ENCODE measurements at regions not wholly inside any gene's neighbourhood (a gene's known extent, or its start where the extent isn't known, plus 50 kb on each side); places are given as distances from the start of the nearest gene placed in this dataset.

GRCh38 chr15:98231696-98232440, 271.4 kb downstream of the ARRDC4 start:
- peak; percentile 23 for DNase-seq
- no peaks in the 10 kb centered on the region for H3K9me3 ChIP-seq (ENCODE audit: low read depth)
- no peak overlapping the region for H3K9ac ChIP-seq
- no peaks in the 10 kb centered on the region for H4K20me1 ChIP-seq (ENCODE audit: insufficient read depth)
- H3F3A ChIP-seq (ENCODE audit: insufficient read depth), result no peaks in the 10 kb centered on the region
- H3K36me3 ChIP-seq (ENCODE audit: low read depth), result no peaks in the 10 kb centered on the region
- H3K9me2 ChIP-seq (ENCODE audit: insufficient read depth), result no peaks in the 10 kb centered on the region
- H3K4me2 ChIP-seq (ENCODE audit: unreplicated experiment), result no peak overlapping the region
- no peak overlapping the region for H3K27ac ChIP-seq
- in situ Hi-C loops (cut with MboI), result no loop called here
- H3K27me3 ChIP-seq (replicated peaks; ENCODE audit: insufficient read depth), result no peaks in the 10 kb centered on the region
- no peak overlapping the region for H2AFZ ChIP-seq
- no peaks in the 10 kb centered on the region for H3K4me1 ChIP-seq (ENCODE audit: insufficient read depth)
- TF ChIP-seq EZH2 (IDR thresholded peaks at IDR 0.05; ENCODE audit: insufficient read depth, poor library complexity, severe bottlenecking) (no peak), EZH2phosphoT487 (IDR thresholded peaks at IDR 0.05; ENCODE audit: insufficient read depth, low read depth) (no peak)
- no peaks in the 10 kb centered on the region for H3K79me2 ChIP-seq (ENCODE audit: insufficient read depth)
- no peak overlapping the region for H3K4me3 ChIP-seq
- WGBS, 2 experiments (ENCODE audit: low coverage in 1 of 2, low lambda C conversion rate in 2 of 2, missing lambda C conversion rate in 2 of 2), result 33 to 35% methylated on average over 8 of the region's 8 CpGs

DNA sequence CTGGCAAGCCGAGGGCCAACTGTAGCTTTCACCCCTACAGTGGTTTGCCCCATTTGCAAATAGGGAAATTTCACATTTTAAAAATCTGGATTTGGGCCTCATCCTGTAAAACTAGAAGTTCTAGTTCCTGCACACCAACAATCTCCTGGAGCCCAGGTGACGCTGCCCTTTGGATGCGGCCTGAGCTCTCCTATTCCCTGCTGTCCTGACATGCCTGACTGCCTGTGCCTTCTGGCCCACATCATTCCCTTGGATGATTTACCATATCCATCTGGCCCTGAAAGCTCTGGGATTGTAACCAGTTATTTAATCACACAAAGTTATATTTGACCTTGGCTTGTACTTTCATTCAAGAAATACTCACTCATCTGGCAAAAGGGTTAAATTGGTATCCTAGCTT, 272.3 kb downstream of the ARRDC4 start:
- H3K4me2 ChIP-seq (ENCODE audit: unreplicated experiment), result no peak overlapping the region
- H4K20me1 ChIP-seq (ENCODE audit: insufficient read depth), result no peaks in the 10 kb centered on the region
- no peak for DNase-seq
- no peak overlapping the region for H3K4me3 ChIP-seq
- H2AFZ ChIP-seq, result no peak overlapping the region
- no peak overlapping the region for H3K27ac ChIP-seq
- H3K36me3 ChIP-seq (ENCODE audit: low read depth), result no peaks in the 10 kb centered on the region
- no peaks in the 10 kb centered on the region for H3K9me3 ChIP-seq (ENCODE audit: low read depth)
- no peaks in the 10 kb centered on the region for H3K9me2 ChIP-seq (ENCODE audit: insufficient read depth)
- WGBS, 2 experiments (ENCODE audit: low coverage in 1 of 2, low lambda C conversion rate in 2 of 2, missing lambda C conversion rate in 2 of 2), result 72 to 74% methylated on average over 3 of the region's 3 CpGs
- H3F3A ChIP-seq (ENCODE audit: insufficient read depth), result no peaks in the 10 kb centered on the region
- in situ Hi-C loops (cut with MboI), result no loop called here
- no peaks in the 10 kb centered on the region for H3K4me1 ChIP-seq (ENCODE audit: insufficient read depth)
- H3K9ac ChIP-seq, result no peak overlapping the region
- no peaks in the 10 kb centered on the region for H3K79me2 ChIP-seq (ENCODE audit: insufficient read depth)
- H3K27me3 ChIP-seq (replicated peaks; ENCODE audit: insufficient read depth), result no peaks in the 10 kb centered on the region
- TF ChIP-seq EZH2phosphoT487 (IDR thresholded peaks at IDR 0.05; ENCODE audit: insufficient read depth, low read depth) (no peak), EZH2 (IDR thresholded peaks at IDR 0.05; ENCODE audit: insufficient read depth, poor library complexity, severe bottlenecking) (no peak)

DNA sequence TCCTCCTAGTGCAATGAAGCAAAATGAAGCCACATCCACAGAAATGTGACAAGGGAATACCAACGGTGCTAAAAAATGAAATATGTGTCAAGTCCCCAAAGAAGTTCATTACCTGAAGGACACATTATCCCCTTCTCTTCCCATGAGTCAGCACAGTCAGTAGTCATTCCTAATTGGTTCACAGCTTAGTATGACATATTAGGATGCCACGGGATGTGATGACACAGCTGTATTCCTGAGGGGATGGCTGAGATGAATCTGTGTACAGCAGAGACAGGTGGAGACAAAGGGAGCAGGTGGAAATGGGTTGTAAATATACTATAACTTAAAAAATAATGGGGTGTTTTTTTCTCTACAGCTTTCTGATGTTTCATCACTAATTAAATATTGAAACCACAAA, 273.4 kb downstream of the ARRDC4 start:
- H3K9ac ChIP-seq, result no peak overlapping the region
- no peaks in the 10 kb centered on the region for H3K9me2 ChIP-seq (ENCODE audit: insufficient read depth)
- no peak overlapping the region for H2AFZ ChIP-seq
- H3K9me3 ChIP-seq (ENCODE audit: low read depth), result no peaks in the 10 kb centered on the region
- no peak for DNase-seq
- 28 to 35% methylated on average over 2 of the region's 2 CpGs for WGBS, 2 experiments (ENCODE audit: low coverage in 1 of 2, low lambda C conversion rate in 2 of 2, missing lambda C conversion rate in 2 of 2)
- TF ChIP-seq EZH2phosphoT487 (IDR thresholded peaks at IDR 0.05; ENCODE audit: insufficient read depth, low read depth) (no peak), EZH2 (IDR thresholded peaks at IDR 0.05; ENCODE audit: insufficient read depth, poor library complexity, severe bottlenecking) (no peak)
- no peak overlapping the region for H3K4me3 ChIP-seq
- H3K4me2 ChIP-seq (ENCODE audit: unreplicated experiment), result no peak overlapping the region
- H3K79me2 ChIP-seq (ENCODE audit: insufficient read depth), result no peaks in the 10 kb centered on the region
- H3K27me3 ChIP-seq (replicated peaks; ENCODE audit: insufficient read depth), result no peaks in the 10 kb centered on the region
- H3K36me3 ChIP-seq (ENCODE audit: low read depth), result no peaks in the 10 kb centered on the region
- in situ Hi-C loops (cut with MboI), result no loop called here
- H3F3A ChIP-seq (ENCODE audit: insufficient read depth), result no peaks in the 10 kb centered on the region
- H4K20me1 ChIP-seq (ENCODE audit: insufficient read depth), result no peaks in the 10 kb centered on the region
- H3K27ac ChIP-seq, result no peak overlapping the region
- no peaks in the 10 kb centered on the region for H3K4me1 ChIP-seq (ENCODE audit: insufficient read depth)

DNA sequence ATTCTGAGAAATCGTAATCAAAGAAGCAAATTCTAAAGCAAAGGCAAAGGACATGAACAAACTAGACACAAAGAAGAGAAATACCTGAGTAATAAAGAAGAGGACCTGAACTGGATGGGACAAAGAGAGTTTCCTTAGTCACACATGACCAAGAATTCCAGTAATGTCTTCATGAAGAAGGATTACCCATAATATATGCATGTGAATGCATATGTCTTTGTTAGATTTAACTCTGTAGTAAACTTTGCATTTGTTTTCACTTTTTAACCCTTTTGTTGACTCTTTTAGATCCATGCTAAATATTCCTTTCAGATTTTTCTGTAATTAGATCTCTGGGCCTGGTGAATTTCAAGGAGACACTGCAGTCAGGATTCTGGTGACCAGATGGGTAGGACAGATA, 279.8 kb downstream of the ARRDC4 start:
- Histone ChIP-seq H3K79me2 (ENCODE audit: insufficient read depth) (no peaks in the 10 kb centered on the region), H2AFZ (no peak overlapping the region), H3K27me3 (replicated peaks; ENCODE audit: insufficient read depth) (no peaks in the 10 kb centered on the region), H3F3A (ENCODE audit: insufficient read depth) (no peaks in the 10 kb centered on the region), H3K36me3 (ENCODE audit: low read depth) (no peaks in the 10 kb centered on the region), H4K20me1 (ENCODE audit: insufficient read depth) (no peaks in the 10 kb centered on the region), H3K4me1 (ENCODE audit: insufficient read depth) (no peaks in the 10 kb centered on the region), H3K27ac (no peak overlapping the region), H3K9me3 (ENCODE audit: low read depth) (no peaks in the 10 kb centered on the region), H3K4me2 (ENCODE audit: unreplicated experiment) (no peak overlapping the region), H3K4me3 (no peak overlapping the region), H3K9me2 (ENCODE audit: insufficient read depth) (no peaks in the 10 kb centered on the region), H3K9ac (no peak overlapping the region)
- no peak for DNase-seq
- in situ Hi-C loops (cut with MboI), result no loop called here
- WGBS, 2 experiments (ENCODE audit: low coverage in 1 of 2, low lambda C conversion rate in 2 of 2, missing lambda C conversion rate in 2 of 2), result 0 to 3% methylated on average over 1 of the region's 1 CpG
- TF ChIP-seq EZH2phosphoT487 (IDR thresholded peaks at IDR 0.05; ENCODE audit: insufficient read depth, low read depth) (no peak), EZH2 (IDR thresholded peaks at IDR 0.05; ENCODE audit: insufficient read depth, poor library complexity, severe bottlenecking) (no peak)
